ENCODE measurements at regions not wholly inside any gene's neighbourhood (a gene's known extent, or its start where the extent isn't known, plus 50 kb on each side); places are given as distances from the start of the nearest gene placed in this dataset.

DNA sequence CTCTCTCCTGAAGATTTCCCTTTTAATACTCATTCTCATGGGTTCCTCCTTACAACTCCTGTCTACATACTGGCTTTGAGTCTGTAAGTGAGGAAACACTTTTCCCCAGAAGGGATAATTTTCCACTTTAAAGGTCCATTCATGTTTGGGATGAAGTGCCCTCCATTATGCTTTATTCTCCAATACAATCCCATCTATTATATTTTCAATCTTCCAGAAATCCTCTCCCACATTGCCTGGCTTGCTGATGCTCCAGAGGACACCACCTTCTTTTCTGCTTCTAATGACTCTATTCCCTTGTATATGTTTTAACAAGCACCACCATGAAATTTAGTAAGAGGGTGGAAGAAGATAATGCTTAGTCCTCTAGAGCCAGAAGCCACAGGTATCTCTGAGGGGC lies 92.7 kb upstream of the NBEA start:
- H3K4me1 ChIP-seq = no peaks in the 10 kb centered on the region
- no peaks in the 10 kb centered on the region for H3K36me3 ChIP-seq
- no peak overlapping the region for H3K27ac ChIP-seq
- no peaks in the 10 kb centered on the region for H3K27me3 ChIP-seq
- no peaks in the 10 kb centered on the region for H3K9me3 ChIP-seq
- no peak overlapping the region for H3K4me3 ChIP-seq
- intact Hi-C loops (cut with DNase I) = no loop called here
- no peak for DNase-seq (ENCODE audit: extremely low spot score in 2 of 2)
- no peak for TF ChIP-seq POLR2AphosphoS5 (IDR thresholded peaks at IDR 0.05; ENCODE audit: insufficient read depth in 1 of 2, low read depth in 1 of 2)
- TF ChIP-seq, protein P1, sequence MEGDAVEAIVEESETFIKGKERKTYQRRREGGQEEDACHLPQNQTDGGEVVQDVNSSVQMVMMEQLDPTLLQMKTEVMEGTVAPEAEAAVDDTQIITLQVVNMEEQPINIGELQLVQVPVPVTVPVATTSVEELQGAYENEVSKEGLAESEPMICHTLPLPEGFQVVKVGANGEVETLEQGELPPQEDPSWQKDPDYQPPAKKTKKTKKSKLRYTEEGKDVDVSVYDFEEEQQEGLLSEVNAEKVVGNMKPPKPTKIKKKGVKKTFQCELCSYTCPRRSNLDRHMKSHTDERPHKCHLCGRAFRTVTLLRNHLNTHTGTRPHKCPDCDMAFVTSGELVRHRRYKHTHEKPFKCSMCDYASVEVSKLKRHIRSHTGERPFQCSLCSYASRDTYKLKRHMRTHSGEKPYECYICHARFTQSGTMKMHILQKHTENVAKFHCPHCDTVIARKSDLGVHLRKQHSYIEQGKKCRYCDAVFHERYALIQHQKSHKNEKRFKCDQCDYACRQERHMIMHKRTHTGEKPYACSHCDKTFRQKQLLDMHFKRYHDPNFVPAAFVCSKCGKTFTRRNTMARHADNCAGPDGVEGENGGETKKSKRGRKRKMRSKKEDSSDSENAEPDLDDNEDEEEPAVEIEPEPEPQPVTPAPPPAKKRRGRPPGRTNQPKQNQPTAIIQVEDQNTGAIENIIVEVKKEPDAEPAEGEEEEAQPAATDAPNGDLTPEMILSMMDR (IDR thresholded peaks at IDR 0.05) = no peak

DNA sequence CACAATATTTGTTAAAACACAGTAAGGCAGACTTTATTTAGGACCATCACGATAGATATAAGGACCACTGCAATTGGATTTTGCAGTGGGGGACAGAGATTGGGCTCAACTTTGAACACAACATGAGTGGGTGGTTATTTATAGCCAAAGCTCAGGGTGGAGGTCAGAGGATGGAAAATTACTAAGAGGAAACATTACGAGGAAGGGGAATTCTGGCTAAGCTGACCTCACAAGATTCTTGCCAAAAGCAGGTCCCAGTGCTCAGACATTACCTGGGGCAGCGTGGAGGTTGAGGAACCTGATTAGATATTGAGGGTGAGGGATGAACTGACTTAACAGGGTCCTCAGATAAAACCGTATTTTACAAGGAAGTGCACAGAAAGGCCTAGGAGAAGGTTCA lies 88.9 kb upstream of the NBEA start:
- DNase-seq (ENCODE audit: extremely low spot score in 2 of 2) = no peak
- TF ChIP-seq, protein P1 (IDR thresholded peaks at IDR 0.05) = no peak
- TF ChIP-seq POLR2AphosphoS5 (IDR thresholded peaks at IDR 0.05; ENCODE audit: insufficient read depth in 1 of 2, low read depth in 1 of 2) (no peak), POLR2A (IDR thresholded peaks at IDR 0.05) (no peak)
- H3K27ac ChIP-seq = no peak overlapping the region
- H3K36me3 ChIP-seq = no peaks in the 10 kb centered on the region
- H3K9me3 ChIP-seq = no peaks in the 10 kb centered on the region
- intact Hi-C loops (cut with DNase I) = no loop called here
- H3K4me1 ChIP-seq = no peaks in the 10 kb centered on the region
- no peaks in the 10 kb centered on the region for H3K27me3 ChIP-seq
- H3K4me3 ChIP-seq = no peak overlapping the region

DNA sequence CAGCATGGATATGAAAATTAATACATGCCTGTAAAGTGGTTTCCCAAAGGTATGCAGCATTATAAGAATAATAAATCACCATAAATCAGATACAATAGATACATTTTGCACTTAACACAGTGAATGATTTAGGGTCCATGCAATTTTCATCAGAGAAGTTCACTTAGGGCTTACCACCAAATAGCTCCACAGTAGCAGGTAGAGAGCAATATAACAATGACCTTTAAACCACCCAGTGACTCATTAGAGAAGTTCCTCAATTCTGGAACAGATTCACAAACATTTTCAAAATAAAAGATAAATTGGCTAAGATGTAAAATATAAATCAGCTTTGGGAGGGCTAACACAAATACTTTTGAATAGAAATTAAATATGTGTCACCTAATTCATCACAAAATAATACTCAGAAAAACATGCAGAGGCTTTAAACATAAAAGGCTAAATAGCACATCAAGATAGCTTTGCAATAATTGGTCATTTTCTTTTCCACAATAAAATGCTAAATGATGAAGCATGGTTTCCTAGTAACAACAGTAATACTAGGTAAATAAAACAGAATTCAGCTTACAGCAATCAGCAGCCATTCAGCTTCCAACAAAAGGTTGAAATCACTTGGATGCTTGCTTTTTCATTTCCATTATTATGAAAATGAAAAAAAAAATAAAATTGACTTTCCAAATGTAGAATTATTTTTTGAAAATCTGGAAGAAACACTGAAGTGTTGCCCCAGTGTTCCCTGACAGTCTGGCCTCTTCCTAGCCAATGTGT lies 84.3 kb upstream of the NBEA start:
- DNase-seq (ENCODE audit: extremely low spot score in 2 of 2) = no peak
- Histone ChIP-seq H3K4me3 (no peak overlapping the region), H3K27me3 (no peaks in the 10 kb centered on the region), H3K27ac (no peak overlapping the region), H3K9me3 (no peaks in the 10 kb centered on the region), H3K36me3 (no peaks in the 10 kb centered on the region), H3K4me1 (no peaks in the 10 kb centered on the region)
- TF ChIP-seq, protein P1 (IDR thresholded peaks at IDR 0.05) = no peak
- TF ChIP-seq POLR2AphosphoS5 (IDR thresholded peaks at IDR 0.05; ENCODE audit: insufficient read depth in 1 of 2, low read depth in 1 of 2) (no peak), POLR2A (IDR thresholded peaks at IDR 0.05) (no peak)
- intact Hi-C loops (cut with DNase I) = no loop called here

DNA sequence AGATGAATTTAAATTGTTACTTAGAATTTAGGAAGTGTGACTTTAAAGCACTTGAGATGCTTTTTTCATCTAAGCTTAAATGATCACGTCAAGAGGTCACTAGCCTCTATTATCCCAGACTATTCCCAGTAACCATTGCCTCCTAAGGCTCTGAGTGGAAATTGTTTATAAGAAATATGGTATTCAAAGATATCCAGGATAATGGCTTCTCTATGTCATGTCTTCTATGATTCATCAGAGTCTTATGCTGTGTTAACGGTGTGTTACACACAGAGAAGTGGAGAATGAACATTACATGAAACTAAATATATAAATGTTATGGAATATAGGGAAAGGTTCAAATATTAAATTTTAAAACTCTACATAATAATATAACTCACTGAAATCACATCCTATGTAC lies 79.8 kb upstream of the NBEA start:
- no peak for TF ChIP-seq POLR2A (IDR thresholded peaks at IDR 0.05)
- TF ChIP-seq, protein P1 (IDR thresholded peaks at IDR 0.05) = no peak
- TF ChIP-seq POLR2AphosphoS5 (IDR thresholded peaks at IDR 0.05; ENCODE audit: insufficient read depth in 1 of 2, low read depth in 1 of 2) = no peak
- Histone ChIP-seq H3K36me3 (no peaks in the 10 kb centered on the region), H3K4me1 (no peaks in the 10 kb centered on the region), H3K4me3 (no peak overlapping the region), H3K9me3 (no peaks in the 10 kb centered on the region), H3K27ac (no peak overlapping the region), H3K27me3 (no peaks in the 10 kb centered on the region)
- DNase-seq (ENCODE audit: extremely low spot score in 2 of 2) = no peak
- intact Hi-C loops (cut with DNase I) = no loop called here

DNA sequence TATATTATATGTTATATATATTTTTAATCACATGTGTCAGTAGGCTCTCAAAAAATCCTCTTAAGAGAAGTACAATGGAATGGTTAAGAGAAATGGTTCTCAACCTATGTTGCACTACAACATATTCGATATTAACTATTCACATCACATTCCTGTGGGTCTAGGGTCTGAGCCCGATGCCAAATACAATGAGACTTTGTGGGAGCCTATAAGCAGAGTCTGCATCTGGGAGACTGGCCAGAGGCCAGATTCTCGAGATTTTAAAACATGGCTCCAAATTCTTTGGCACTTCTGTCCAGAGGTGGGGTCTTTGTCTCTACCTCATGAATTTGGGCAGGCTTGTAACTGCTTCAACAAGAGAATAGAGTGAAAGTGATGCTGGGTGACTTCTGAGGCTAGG lies 79.4 kb upstream of the NBEA start:
- no peak for DNase-seq (ENCODE audit: extremely low spot score in 2 of 2)
- Histone ChIP-seq H3K4me1 (no peaks in the 10 kb centered on the region), H3K27ac (no peak overlapping the region), H3K36me3 (no peaks in the 10 kb centered on the region), H3K27me3 (no peaks in the 10 kb centered on the region), H3K9me3 (no peaks in the 10 kb centered on the region), H3K4me3 (no peak overlapping the region)
- intact Hi-C loops (cut with DNase I) = no loop called here
- TF ChIP-seq POLR2A (IDR thresholded peaks at IDR 0.05) (no peak), POLR2AphosphoS5 (IDR thresholded peaks at IDR 0.05; ENCODE audit: insufficient read depth in 1 of 2, low read depth in 1 of 2) (no peak)
- TF ChIP-seq, protein P1 (IDR thresholded peaks at IDR 0.05) = no peak

All from vagina (tissue), 2 donors.